Endothelial cell of umbilical vein (primary cell): ENCODE measurements at regions not wholly inside any gene's neighbourhood (a gene's known extent, or its start where the extent isn't known, plus 50 kb on each side); places are given as distances from the start of the nearest gene placed in this dataset.
"Not testable (repeated sequence)": the region's sequence is repeated elsewhere in the genome, so short reads cannot be mapped to it uniquely, and the experiment has no call there.

Source experiments
- MYC ChIP-seq: IDR thresholded peaks from one replicate; pipeline ENCODE4 v1.6.1; 2011; ENCODE audit warnings: mild to moderate bottlenecking, low read depth, low read length
- POLR2A ChIP-seq: IDR thresholded peaks from 2 replicates; pipeline ENCODE4 v1.6.1; 2012; ENCODE audit warnings: low read depth, mild to moderate bottlenecking, control low read depth, low read length
- POLR2AphosphoS5 ChIP-seq: IDR thresholded peaks from 2 replicates; pipeline ENCODE4 v1.6.1; 2012; ENCODE audit warnings: low read depth, mild to moderate bottlenecking, control low read depth, low read length, moderate library complexity; ENCODE audit not compliant: insufficient read depth
- TF ChIP-seq, protein P1 (sequence below), 2 donors: IDR thresholded peaks; 1 replicate in 1 of 2; 2 replicates in 1 of 2; pipeline ENCODE4 v1.5.1; 2011; ENCODE audit warnings: low read length in 2 of 2, mild to moderate bottlenecking in 2 of 2, moderate library complexity in 2 of 2, control low read depth in 1 of 2, inconsistent platforms in 1 of 2, low read depth in 1 of 2; ENCODE audit not compliant: insufficient read depth in 1 of 2; ENCODE audit errors: extremely low read depth in 1 of 2

DNA sequence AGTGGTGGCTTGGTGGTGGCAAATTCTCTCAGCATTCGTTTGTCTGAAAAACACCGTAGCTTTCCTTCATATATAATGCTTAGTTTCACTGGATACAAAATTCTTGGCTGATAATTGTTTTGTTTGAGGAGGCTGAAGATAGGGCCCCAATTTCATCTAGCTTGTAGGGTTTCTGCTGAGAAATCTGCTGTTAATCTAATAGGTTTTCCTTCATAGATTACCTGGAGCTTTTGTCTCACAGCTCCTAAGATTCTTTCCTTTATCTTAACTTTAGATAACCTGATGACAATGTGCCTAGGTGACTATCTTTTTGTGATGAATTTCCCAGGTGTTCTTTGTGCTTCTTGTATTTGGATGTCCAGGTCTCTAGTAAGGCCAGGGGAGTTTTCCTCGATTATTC lies 151.0 kb downstream of the IPO8 start:
- TF ChIP-seq, protein P1, sequence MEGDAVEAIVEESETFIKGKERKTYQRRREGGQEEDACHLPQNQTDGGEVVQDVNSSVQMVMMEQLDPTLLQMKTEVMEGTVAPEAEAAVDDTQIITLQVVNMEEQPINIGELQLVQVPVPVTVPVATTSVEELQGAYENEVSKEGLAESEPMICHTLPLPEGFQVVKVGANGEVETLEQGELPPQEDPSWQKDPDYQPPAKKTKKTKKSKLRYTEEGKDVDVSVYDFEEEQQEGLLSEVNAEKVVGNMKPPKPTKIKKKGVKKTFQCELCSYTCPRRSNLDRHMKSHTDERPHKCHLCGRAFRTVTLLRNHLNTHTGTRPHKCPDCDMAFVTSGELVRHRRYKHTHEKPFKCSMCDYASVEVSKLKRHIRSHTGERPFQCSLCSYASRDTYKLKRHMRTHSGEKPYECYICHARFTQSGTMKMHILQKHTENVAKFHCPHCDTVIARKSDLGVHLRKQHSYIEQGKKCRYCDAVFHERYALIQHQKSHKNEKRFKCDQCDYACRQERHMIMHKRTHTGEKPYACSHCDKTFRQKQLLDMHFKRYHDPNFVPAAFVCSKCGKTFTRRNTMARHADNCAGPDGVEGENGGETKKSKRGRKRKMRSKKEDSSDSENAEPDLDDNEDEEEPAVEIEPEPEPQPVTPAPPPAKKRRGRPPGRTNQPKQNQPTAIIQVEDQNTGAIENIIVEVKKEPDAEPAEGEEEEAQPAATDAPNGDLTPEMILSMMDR (IDR thresholded peaks at IDR 0.05; ENCODE audit: extremely low read depth in 1 of 2, insufficient read depth in 1 of 2, low read depth in 1 of 2, low read length in 2 of 2), result not testable (repeated sequence)
- not testable (repeated sequence) for TF ChIP-seq POLR2A, POLR2AphosphoS5, MYC
